PC-3 (cell line): ENCODE measurements at regions not wholly inside any gene's neighbourhood (a gene's known extent, or its start where the extent isn't known, plus 50 kb on each side); places are given as distances from the start of the nearest gene placed in this dataset.

Experiments
- CTCF ChIP-seq: fragments of 300-600 bp; sonication (generic); conservative IDR thresholded peaks from 2 replicates; pipeline ENCODE4 v1.5.1; 2017; ENCODE audit warnings: antibody characterized with exemption, low read depth, mild to moderate bottlenecking, low read length
- EZH2 ChIP-seq: fragments of 300-600 bp; sonication (generic); IDR thresholded peaks from one replicate; pipeline ENCODE4 v1.6.1; 2017; ENCODE audit warnings: antibody characterized with exemption, mild to moderate bottlenecking, low read length; ENCODE audit not compliant: unreplicated experiment
- EZH2phosphoT487 ChIP-seq: fragments of 300-600 bp; sonication (generic); IDR thresholded peaks from 2 replicates; pipeline ENCODE4 v1.6.1; 2018; ENCODE audit warnings: mild to moderate bottlenecking, antibody characterized with exemption, low read length, borderline replicate concordance

DNA sequence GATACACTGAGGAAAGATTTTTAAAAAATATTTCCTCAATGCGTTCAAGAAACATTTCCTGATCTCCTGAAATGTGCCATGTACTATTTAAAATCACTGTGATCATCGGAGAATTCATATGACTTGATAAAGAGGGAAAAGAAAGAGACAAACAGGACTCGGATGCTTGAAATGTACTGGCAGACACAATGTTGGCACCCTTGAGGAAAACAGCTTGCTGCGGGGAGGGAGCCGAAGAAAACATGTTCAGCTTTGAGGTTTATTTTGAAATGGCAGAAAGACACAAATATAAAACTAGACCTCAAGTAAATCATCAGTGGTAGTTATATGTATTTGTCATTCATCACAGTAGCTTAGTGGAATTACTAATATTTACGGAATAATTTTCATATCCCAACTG is 100.9 kb upstream of the BRINP3 start:
- TF ChIP-seq CTCF (no peak), EZH2 (no peak), EZH2phosphoT487 (no peak)
